ENCODE measurements at regions not wholly inside any gene's neighbourhood (a gene's known extent, or its start where the extent isn't known, plus 50 kb on each side); places are given as distances from the start of the nearest gene placed in this dataset.

DNA sequence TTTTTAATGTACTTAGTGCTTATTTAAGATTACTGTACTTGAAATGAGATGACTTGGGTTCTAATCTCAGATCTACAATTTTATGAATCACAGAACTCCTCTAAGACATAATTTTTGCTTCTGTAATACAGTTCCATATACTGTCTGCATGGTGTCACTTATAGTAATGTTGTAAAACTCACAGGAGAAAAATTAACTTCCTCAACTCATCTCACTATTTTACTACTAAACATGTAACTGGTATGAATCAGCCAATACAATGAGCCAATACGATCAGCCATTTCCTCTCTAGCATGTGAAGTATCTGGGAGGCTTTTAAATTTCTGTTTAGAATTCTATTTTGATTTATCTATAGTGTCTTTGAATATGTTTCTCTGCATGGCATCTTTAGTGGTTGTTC, 85.3 kb downstream of the NHLRC3 start:
- Histone ChIP-seq H3K4me3 (ENCODE audit: low read depth in 1 of 2, low read length in 2 of 2) (no peak overlapping the region), H3K4me1 (ENCODE audit: control insufficient read depth in 2 of 2, insufficient read depth in 2 of 2, low read length in 1 of 2) (no peaks in the 10 kb centered on the region), H3K27ac (ENCODE audit: low read depth in 2 of 2, low read length in 1 of 2) (no peak overlapping the region), H3K9me3 (ENCODE audit: control insufficient read depth in 2 of 2, insufficient read depth in 1 of 2, low read depth in 1 of 2, low read length in 1 of 2) (no peaks in the 10 kb centered on the region), H3K27me3 (ENCODE audit: control insufficient read depth in 1 of 2, insufficient read depth in 2 of 2, low read length in 2 of 2) (no peaks in the 10 kb centered on the region), H3K36me3 (ENCODE audit: control insufficient read depth in 2 of 2, insufficient read depth in 2 of 2, low read length in 1 of 2) (no peaks in the 10 kb centered on the region)
- 67 to 70% methylated on average over 1 of the region's 1 CpG for WGBS, 2 donors

DNA sequence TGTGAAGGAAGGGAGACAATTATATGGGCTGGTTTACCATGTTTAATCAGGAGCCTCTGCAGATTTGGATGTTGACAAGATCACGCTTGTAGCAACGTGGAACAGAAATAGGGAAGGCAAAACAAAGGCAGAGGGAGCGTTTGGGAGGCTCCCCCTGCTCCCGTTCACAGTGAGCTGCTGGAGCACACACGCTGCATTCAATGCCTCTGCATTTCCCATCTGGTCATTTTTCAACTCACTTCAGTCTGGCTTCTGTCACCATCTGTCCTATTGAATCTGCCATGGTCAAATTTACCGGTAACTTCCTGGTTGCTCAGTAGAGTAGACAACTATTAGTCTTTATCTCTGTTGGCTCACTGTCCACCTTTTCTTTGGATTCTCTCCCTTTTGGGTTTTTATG, 91.0 kb downstream of the NHLRC3 start:
- Histone ChIP-seq H3K27me3 (ENCODE audit: control insufficient read depth in 1 of 2, insufficient read depth in 2 of 2, low read length in 2 of 2) (no peaks in the 10 kb centered on the region), H3K4me3 (ENCODE audit: low read depth in 1 of 2, low read length in 2 of 2) (no peak overlapping the region), H3K4me1 (ENCODE audit: control insufficient read depth in 2 of 2, insufficient read depth in 2 of 2, low read length in 1 of 2) (no peaks in the 10 kb centered on the region), H3K27ac (ENCODE audit: low read depth in 2 of 2, low read length in 1 of 2) (no peak overlapping the region), H3K9me3 (ENCODE audit: control insufficient read depth in 2 of 2, insufficient read depth in 1 of 2, low read depth in 1 of 2, low read length in 1 of 2) (no peaks in the 10 kb centered on the region), H3K36me3 (ENCODE audit: control insufficient read depth in 2 of 2, insufficient read depth in 2 of 2, low read length in 1 of 2) (no peaks in the 10 kb centered on the region)
- 49 to 53% methylated on average over 6 of the region's 6 CpGs for WGBS, 2 donors

DNA sequence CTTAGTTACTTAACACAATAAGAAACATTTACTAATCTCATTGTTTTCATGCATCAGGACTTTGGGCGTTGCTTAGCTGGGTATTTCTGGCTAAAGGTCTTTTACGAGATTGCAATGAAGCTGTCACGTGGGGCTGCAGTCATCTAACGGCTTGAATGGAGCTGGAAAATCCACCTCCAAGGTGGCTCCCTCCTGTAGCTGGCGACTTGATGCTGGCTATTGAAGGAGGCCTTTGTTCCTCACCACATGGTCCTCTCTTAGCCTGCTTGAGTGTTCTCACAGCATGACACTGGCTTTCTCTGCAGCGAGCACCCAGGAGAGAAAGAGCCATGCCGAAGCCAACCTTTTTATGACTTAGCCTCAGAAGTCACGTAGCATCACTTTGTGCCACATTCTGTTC, 92.0 kb downstream of the NHLRC3 start:
- 82 to 85% methylated on average over 8 of the region's 8 CpGs for WGBS, 2 donors
- no peaks in the 10 kb centered on the region for H3K27me3 ChIP-seq (ENCODE audit: control insufficient read depth in 1 of 2, insufficient read depth in 2 of 2, low read length in 2 of 2)
- no peaks in the 10 kb centered on the region for H3K36me3 ChIP-seq (ENCODE audit: control insufficient read depth in 2 of 2, insufficient read depth in 2 of 2, low read length in 1 of 2)

DNA sequence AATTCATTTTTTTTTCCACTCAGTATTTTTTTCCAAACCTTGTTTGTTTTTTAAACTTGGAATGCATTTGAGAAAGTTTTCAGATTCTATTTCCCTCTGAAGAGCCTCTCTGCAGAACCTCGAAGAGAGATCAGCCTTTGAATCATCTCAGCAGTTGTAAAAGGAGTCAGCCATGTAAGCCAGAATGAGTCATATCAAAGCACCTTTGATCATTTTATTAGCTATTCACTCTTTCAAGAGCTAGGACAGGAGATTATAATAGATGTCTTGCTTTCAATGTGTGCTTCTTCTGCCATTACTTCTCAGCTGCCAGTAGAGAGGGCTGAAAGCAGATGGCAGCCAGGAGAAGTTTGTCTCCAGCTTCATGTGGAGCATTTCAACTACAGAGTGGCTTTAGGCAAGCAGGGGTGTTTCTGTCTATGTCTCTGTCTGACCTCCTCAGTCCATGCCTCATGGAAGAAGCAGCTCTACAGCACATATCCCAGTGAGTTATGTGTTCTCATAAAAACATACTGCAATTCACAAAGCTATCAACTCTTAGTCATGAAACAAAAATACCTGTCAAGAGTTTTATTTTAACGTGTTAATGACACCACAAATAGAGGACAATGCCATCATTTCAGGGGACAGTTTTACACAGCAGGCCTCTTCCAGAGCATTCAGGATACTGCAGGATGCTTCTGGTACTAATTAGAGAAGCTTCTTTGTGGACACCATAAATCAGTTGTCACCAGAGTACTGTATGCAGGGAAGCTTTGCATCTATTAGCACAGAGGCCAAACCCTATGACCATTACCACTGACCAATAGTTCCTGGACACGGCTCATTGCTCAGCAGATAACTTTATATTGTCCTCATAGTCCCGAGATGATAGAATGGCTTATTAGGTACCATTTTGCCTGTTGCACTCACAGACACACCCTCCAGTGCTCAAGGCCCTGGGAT, 94.3 kb downstream of the NHLRC3 start:
- 69 to 71% methylated on average over 4 of the region's 4 CpGs for WGBS, 2 donors
- no peak overlapping the region for H3K27ac ChIP-seq (ENCODE audit: low read depth in 2 of 2, low read length in 1 of 2)
- no peak overlapping the region for H3K4me3 ChIP-seq (ENCODE audit: low read depth in 1 of 2, low read length in 2 of 2)
- no peaks in the 10 kb centered on the region for H3K9me3 ChIP-seq (ENCODE audit: control insufficient read depth in 2 of 2, insufficient read depth in 1 of 2, low read depth in 1 of 2, low read length in 1 of 2)
- H3K27me3 ChIP-seq (ENCODE audit: control insufficient read depth in 1 of 2, insufficient read depth in 2 of 2, low read length in 2 of 2) = no peaks in the 10 kb centered on the region
- H3K4me1 ChIP-seq (ENCODE audit: control insufficient read depth in 2 of 2, insufficient read depth in 2 of 2, low read length in 1 of 2) = no peaks in the 10 kb centered on the region
- no peaks in the 10 kb centered on the region for H3K36me3 ChIP-seq (ENCODE audit: control insufficient read depth in 2 of 2, insufficient read depth in 2 of 2, low read length in 1 of 2)

More for the DNA sequence above, 92.0 kb downstream of the NHLRC3 start:
- no peak overlapping the region for H3K27ac ChIP-seq (ENCODE audit: low read depth in 2 of 2, low read length in 1 of 2)
- H3K4me3 ChIP-seq (ENCODE audit: low read depth in 1 of 2, low read length in 2 of 2) = no peak overlapping the region
- H3K4me1 ChIP-seq (ENCODE audit: control insufficient read depth in 2 of 2, insufficient read depth in 2 of 2, low read length in 1 of 2) = no peaks in the 10 kb centered on the region
- H3K9me3 ChIP-seq (ENCODE audit: control insufficient read depth in 2 of 2, insufficient read depth in 1 of 2, low read depth in 1 of 2, low read length in 1 of 2) = no peaks in the 10 kb centered on the region

DNA sequence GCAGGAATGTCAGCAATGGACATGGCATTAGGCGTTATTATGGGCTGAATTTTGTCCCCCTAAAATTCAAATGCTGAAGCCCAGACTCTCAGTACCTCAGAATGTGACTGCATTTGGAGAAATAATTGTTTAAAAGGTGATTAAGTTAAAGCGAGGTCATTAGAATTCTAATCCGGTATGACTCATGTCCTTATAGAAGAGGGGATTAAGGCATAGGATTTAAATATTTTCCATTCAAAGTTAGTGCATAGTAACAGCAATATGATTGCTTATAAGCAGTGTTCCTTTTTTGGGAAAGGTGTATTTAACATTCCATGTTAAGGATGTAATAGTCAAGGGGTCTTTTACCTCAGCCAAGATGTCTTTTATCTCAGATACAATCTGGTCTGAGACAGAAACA, 95.5 kb downstream of the NHLRC3 start:
- no peaks in the 10 kb centered on the region for H3K36me3 ChIP-seq (ENCODE audit: control insufficient read depth in 2 of 2, insufficient read depth in 2 of 2, low read length in 1 of 2)
- H3K9me3 ChIP-seq (ENCODE audit: control insufficient read depth in 2 of 2, insufficient read depth in 1 of 2, low read depth in 1 of 2, low read length in 1 of 2) = no peaks in the 10 kb centered on the region
- no peak overlapping the region for H3K4me3 ChIP-seq (ENCODE audit: low read depth in 1 of 2, low read length in 2 of 2)
- H3K27me3 ChIP-seq (ENCODE audit: control insufficient read depth in 1 of 2, insufficient read depth in 2 of 2, low read length in 2 of 2) = no peaks in the 10 kb centered on the region
- H3K4me1 ChIP-seq (ENCODE audit: control insufficient read depth in 2 of 2, insufficient read depth in 2 of 2, low read length in 1 of 2) = no peaks in the 10 kb centered on the region
- no peak overlapping the region for H3K27ac ChIP-seq (ENCODE audit: low read depth in 2 of 2, low read length in 1 of 2)
- WGBS, 2 donors = 66 to 76% methylated on average over 3 of the region's 3 CpGs

DNA sequence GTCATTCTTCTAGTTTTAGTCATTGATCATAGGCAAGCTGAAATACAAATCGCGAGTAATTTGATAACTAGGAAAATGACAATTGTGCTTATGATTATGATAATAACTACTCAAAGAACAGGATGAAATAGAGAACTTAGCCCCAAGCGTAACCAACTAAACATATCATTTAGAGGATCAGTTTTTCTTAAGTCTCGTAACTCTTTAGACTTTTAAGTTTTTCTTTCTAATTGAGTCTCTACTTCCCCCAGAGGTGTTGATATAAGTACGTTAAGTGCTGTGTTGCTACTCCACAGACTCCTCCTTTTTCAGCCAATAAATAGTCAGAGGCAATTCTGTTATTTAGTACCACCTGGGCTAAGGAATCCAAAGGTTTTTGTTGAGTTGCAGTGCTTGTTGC, 96.3 kb downstream of the NHLRC3 start:
- H3K27me3 ChIP-seq (ENCODE audit: control insufficient read depth in 1 of 2, insufficient read depth in 2 of 2, low read length in 2 of 2) = no peaks in the 10 kb centered on the region
- H3K4me1 ChIP-seq (ENCODE audit: control insufficient read depth in 2 of 2, insufficient read depth in 2 of 2, low read length in 1 of 2) = no peaks in the 10 kb centered on the region
- no peaks in the 10 kb centered on the region for H3K9me3 ChIP-seq (ENCODE audit: control insufficient read depth in 2 of 2, insufficient read depth in 1 of 2, low read depth in 1 of 2, low read length in 1 of 2)
- H3K36me3 ChIP-seq (ENCODE audit: control insufficient read depth in 2 of 2, insufficient read depth in 2 of 2, low read length in 1 of 2) = no peaks in the 10 kb centered on the region
- 81 to 92% methylated on average over 5 of the region's 5 CpGs for WGBS, 2 donors
- no peak overlapping the region for H3K4me3 ChIP-seq (ENCODE audit: low read depth in 1 of 2, low read length in 2 of 2)
- H3K27ac ChIP-seq (ENCODE audit: low read depth in 2 of 2, low read length in 1 of 2) = no peak overlapping the region

DNA sequence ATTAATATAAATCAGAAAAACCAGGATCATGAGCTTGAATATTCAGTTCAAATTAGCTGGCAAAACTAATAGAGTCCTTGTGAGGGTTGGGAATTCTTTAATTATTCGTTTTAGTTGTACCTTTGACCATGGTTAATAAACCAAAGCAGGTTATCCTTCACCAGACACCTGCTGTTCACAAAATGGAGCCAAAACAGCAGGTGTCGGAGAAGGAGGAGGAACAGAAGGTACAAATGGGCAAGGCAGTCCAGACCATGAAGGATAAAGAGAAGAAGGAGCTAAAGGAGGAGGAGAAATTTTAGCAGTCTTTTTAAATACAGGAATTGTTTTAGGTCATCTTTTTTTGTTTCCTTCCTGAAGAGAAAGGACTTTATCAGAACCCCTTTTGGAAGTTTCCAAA, 106.1 kb downstream of the NHLRC3 start:
- H3K4me1 ChIP-seq (ENCODE audit: control insufficient read depth in 2 of 2, insufficient read depth in 2 of 2, low read length in 1 of 2) = no peaks in the 10 kb centered on the region
- H3K27ac ChIP-seq (ENCODE audit: low read depth in 2 of 2, low read length in 1 of 2) = no peak overlapping the region
- H3K9me3 ChIP-seq (ENCODE audit: control insufficient read depth in 2 of 2, insufficient read depth in 1 of 2, low read depth in 1 of 2, low read length in 1 of 2) = no peaks in the 10 kb centered on the region
- no peak overlapping the region for H3K4me3 ChIP-seq (ENCODE audit: low read depth in 1 of 2, low read length in 2 of 2)
- H3K27me3 ChIP-seq (ENCODE audit: control insufficient read depth in 1 of 2, insufficient read depth in 2 of 2, low read length in 2 of 2) = no peaks in the 10 kb centered on the region
- WGBS, 2 donors = 60 to 67% methylated on average over 2 of the region's 2 CpGs
- H3K36me3 ChIP-seq (ENCODE audit: control insufficient read depth in 2 of 2, insufficient read depth in 2 of 2, low read length in 1 of 2) = no peaks in the 10 kb centered on the region

DNA sequence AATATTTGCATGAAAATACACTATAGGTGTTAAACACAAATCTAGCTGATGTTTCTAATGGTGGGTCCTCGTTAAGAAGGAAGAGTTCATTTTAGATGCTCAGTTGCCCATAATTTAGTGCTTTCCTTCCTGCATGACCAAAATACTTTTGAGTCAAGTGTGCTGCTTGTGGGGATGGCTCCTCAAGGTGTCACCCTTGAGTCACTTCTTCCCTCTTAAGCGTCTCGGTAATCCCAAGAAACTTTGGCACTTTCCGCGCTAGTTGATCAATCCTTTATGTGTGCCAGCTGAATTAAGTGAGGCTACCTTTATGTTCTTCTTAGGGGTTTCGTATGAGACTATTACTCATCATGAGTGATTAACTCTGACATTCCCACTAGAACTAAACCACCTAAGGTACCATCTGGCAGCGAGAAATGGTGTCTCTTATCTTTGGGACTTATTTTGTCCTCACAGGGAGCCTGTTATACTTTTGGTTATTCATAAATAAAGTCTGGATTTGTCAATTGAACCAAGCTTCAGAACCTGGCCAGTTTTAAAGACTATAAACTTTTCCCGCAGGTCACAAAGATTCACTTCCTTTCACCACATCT, 106.8 kb downstream of the NHLRC3 start:
- Histone ChIP-seq H3K27me3 (ENCODE audit: control insufficient read depth in 1 of 2, insufficient read depth in 2 of 2, low read length in 2 of 2) (no peaks in the 10 kb centered on the region), H3K4me3 (ENCODE audit: low read depth in 1 of 2, low read length in 2 of 2) (no peak overlapping the region), H3K36me3 (ENCODE audit: control insufficient read depth in 2 of 2, insufficient read depth in 2 of 2, low read length in 1 of 2) (no peaks in the 10 kb centered on the region), H3K4me1 (ENCODE audit: control insufficient read depth in 2 of 2, insufficient read depth in 2 of 2, low read length in 1 of 2) (no peaks in the 10 kb centered on the region), H3K27ac (ENCODE audit: low read depth in 2 of 2, low read length in 1 of 2) (no peak overlapping the region), H3K9me3 (ENCODE audit: control insufficient read depth in 2 of 2, insufficient read depth in 1 of 2, low read depth in 1 of 2, low read length in 1 of 2) (no peaks in the 10 kb centered on the region)
- WGBS, 2 donors = 21 to 23% methylated on average over 8 of the region's 8 CpGs

DNA sequence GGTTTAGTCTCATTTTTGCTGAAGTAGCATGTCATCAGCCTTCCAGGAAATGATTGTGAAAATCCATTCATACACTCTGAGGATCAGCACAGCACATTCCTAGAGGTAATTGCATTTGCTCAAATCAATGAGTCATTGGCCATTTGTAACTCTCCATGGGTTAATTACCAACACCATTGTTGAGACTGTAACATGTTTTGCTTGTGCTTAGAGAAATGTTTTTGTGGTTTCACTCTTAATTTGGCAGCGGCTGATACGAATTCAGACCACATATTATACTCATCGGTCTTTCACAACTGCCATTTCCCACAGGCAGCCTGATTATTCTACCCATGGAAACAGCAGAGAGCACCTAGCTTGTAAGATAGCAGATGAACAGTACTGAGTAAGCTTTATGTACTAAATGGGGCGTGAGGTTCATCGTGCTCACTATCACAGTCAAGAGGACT, 110.3 kb downstream of the NHLRC3 start:
- no peaks in the 10 kb centered on the region for H3K9me3 ChIP-seq (ENCODE audit: control insufficient read depth in 2 of 2, insufficient read depth in 1 of 2, low read depth in 1 of 2, low read length in 1 of 2)
- no peaks in the 10 kb centered on the region for H3K27me3 ChIP-seq (ENCODE audit: control insufficient read depth in 1 of 2, insufficient read depth in 2 of 2, low read length in 2 of 2)
- H3K4me1 ChIP-seq (ENCODE audit: control insufficient read depth in 2 of 2, insufficient read depth in 2 of 2, low read length in 1 of 2) = no peaks in the 10 kb centered on the region
- no peak overlapping the region for H3K4me3 ChIP-seq (ENCODE audit: low read depth in 1 of 2, low read length in 2 of 2)
- no peak overlapping the region for H3K27ac ChIP-seq (ENCODE audit: low read depth in 2 of 2, low read length in 1 of 2)
- H3K36me3 ChIP-seq (ENCODE audit: control insufficient read depth in 2 of 2, insufficient read depth in 2 of 2, low read length in 1 of 2) = no peaks in the 10 kb centered on the region
- 40 to 51% methylated on average over 5 of the region's 5 CpGs for WGBS, 2 donors

DNA sequence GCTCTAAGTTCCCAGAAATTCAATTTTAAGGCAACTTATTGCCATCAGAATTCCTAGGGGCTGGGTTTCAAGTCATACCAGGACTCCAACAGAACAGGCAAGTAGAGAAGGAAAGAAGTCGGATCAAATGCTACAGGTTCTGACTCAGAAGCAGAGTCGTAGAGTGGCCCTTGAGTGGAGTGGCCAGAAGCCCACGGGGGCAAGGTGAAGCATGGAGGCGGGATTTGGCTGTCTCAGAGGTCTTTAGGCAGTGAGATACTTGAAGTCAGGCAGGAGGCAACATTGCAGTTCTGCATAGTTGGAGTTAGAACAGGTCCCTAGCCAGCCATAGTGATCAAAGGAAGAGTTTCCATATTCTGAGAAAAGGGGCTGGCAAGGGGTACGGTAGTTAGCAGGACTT, 111.6 kb downstream of the NHLRC3 start:
- Histone ChIP-seq H3K9me3 (ENCODE audit: control insufficient read depth in 2 of 2, insufficient read depth in 1 of 2, low read depth in 1 of 2, low read length in 1 of 2) (no peaks in the 10 kb centered on the region), H3K4me1 (ENCODE audit: control insufficient read depth in 2 of 2, insufficient read depth in 2 of 2, low read length in 1 of 2) (no peaks in the 10 kb centered on the region), H3K4me3 (ENCODE audit: low read depth in 1 of 2, low read length in 2 of 2) (no peak overlapping the region), H3K27me3 (ENCODE audit: control insufficient read depth in 1 of 2, insufficient read depth in 2 of 2, low read length in 2 of 2) (no peaks in the 10 kb centered on the region), H3K36me3 (ENCODE audit: control insufficient read depth in 2 of 2, insufficient read depth in 2 of 2, low read length in 1 of 2) (no peaks in the 10 kb centered on the region), H3K27ac (ENCODE audit: low read depth in 2 of 2, low read length in 1 of 2) (no peak overlapping the region)
- 81 to 88% methylated on average over 5 of the region's 5 CpGs for WGBS, 2 donors

All from esophagus (tissue), 2 donors.